SK-N-SH treated with all-trans-retinoic acid at 6 μM for 48 hours (cell line): ENCODE measurements at regions not wholly inside any gene's neighbourhood (a gene's known extent, or its start where the extent isn't known, plus 50 kb on each side); places are given as distances from the start of the nearest gene placed in this dataset.

ENCODE experiments used
- ATAC-seq: fragments of 200-7000 bp; cut with Tn5 transposase; 3 replicates; pipeline ENCODE4 v1.9.1; 2020; ENCODE audit warnings: mild to moderate bottlenecking, moderate library complexity
- ARNTL ChIP-seq: fragments of 450-650 bp; formaldehyde crosslinking; IDR thresholded peaks from 2 replicates; pipeline ENCODE4 v1.5.0; 2020; ENCODE audit warnings: low read depth, mild to moderate bottlenecking, moderate library complexity, borderline replicate concordance
- BACH2 ChIP-seq: fragments of 250-450 bp; sonication (Bioruptor Pico); IDR thresholded peaks from 2 replicates; pipeline ENCODE4 v1.9.0; 2021; ENCODE audit warnings: mild to moderate bottlenecking, borderline replicate concordance
- CREB5 ChIP-seq: fragments of 250-450 bp; sonication (Bioruptor Pico); IDR thresholded peaks from 2 replicates; pipeline ENCODE4 v1.5.1; 2020; ENCODE audit warnings: low read depth, mild to moderate bottlenecking, moderate library complexity
- CSDC2 ChIP-seq: fragments of 250-450 bp; sonication (Bioruptor Pico); IDR thresholded peaks from 2 replicates; pipeline ENCODE4 v1.5.0; 2020; ENCODE audit warnings: mild to moderate bottlenecking, moderate library complexity
- ESRRG ChIP-seq: fragments of 250-450 bp; sonication (Bioruptor Pico); IDR thresholded peaks from 2 replicates; pipeline ENCODE4 v1.6.1; 2021; ENCODE audit warnings: mild to moderate bottlenecking
- GLIS3 ChIP-seq: fragments of 250-450 bp; sonication (Bioruptor Pico); IDR thresholded peaks from 2 replicates; pipeline ENCODE4 v1.5.0; 2020; ENCODE audit warnings: mild to moderate bottlenecking, moderate library complexity
- ISL1 ChIP-seq: fragments of 250-450 bp; sonication (Bioruptor Pico); IDR thresholded peaks from 2 replicates; pipeline ENCODE4 v2.1.2; 2022; ENCODE audit warnings: mild to moderate bottlenecking, moderate library complexity
- PATZ1 ChIP-seq: fragments of 250-450 bp; sonication (Bioruptor Pico); IDR thresholded peaks from 2 replicates; pipeline ENCODE4 v1.8.0; 2020; ENCODE audit warnings: mild to moderate bottlenecking, moderate library complexity, borderline replicate concordance
- PPARA ChIP-seq: fragments of 250-450 bp; sonication (Bioruptor Pico); IDR thresholded peaks from 2 replicates; pipeline ENCODE4 v1.5.0; 2020; ENCODE audit warnings: mild to moderate bottlenecking, borderline replicate concordance
- RARB ChIP-seq: fragments of 250-450 bp; sonication (Bioruptor Pico); IDR thresholded peaks from 2 replicates; pipeline ENCODE4 v1.8.0; 2021; ENCODE audit warnings: mild to moderate bottlenecking, moderate library complexity
- SNAI2 ChIP-seq: fragments of 250-450 bp; sonication (Bioruptor Pico); IDR thresholded peaks from 2 replicates; pipeline ENCODE4 v1.5.0; 2020; ENCODE audit warnings: mild to moderate bottlenecking, moderate library complexity
- TCF4 ChIP-seq: fragments of 250-450 bp; sonication (Bioruptor Pico); IDR thresholded peaks from 2 replicates; pipeline ENCODE4 v1.8.0; 2021; ENCODE audit warnings: mild to moderate bottlenecking, moderate library complexity, borderline replicate concordance
- TOX ChIP-seq: fragments of 250-450 bp; sonication (Bioruptor Pico); IDR thresholded peaks from 2 replicates; pipeline ENCODE4 v1.8.0; 2021; ENCODE audit warnings: mild to moderate bottlenecking, moderate library complexity, borderline replicate concordance
- TSHZ2 ChIP-seq: fragments of 250-450 bp; sonication (Bioruptor Pico); IDR thresholded peaks from 2 replicates; pipeline ENCODE4 v1.5.0; 2020; ENCODE audit warnings: mild to moderate bottlenecking, moderate library complexity
- ZC3H10 ChIP-seq: fragments of 250-450 bp; sonication (Bioruptor Pico); IDR thresholded peaks from 2 replicates; pipeline ENCODE4 v1.5.1; 2021; ENCODE audit warnings: mild to moderate bottlenecking, moderate library complexity
- ZFP3 ChIP-seq: fragments of 250-450 bp; sonication (Bioruptor Pico); IDR thresholded peaks from 2 replicates; pipeline ENCODE4 v1.5.0; 2020; ENCODE audit warnings: mild to moderate bottlenecking, moderate library complexity
- ZFP30 ChIP-seq: fragments of 450-650 bp; formaldehyde crosslinking; IDR thresholded peaks from 2 replicates; pipeline ENCODE4 v1.5.0; 2022; ENCODE audit warnings: mild to moderate bottlenecking, moderate library complexity
- ZNF565 ChIP-seq: fragments of 450-650 bp; formaldehyde crosslinking; conservative IDR thresholded peaks from 2 replicates; pipeline ENCODE4 v1.5.0; 2020; ENCODE audit warnings: low read depth, mild to moderate bottlenecking, moderate library complexity
- ZNF70 ChIP-seq: fragments of 450-650 bp; formaldehyde crosslinking; IDR thresholded peaks from 2 replicates; pipeline ENCODE4 v1.5.0; 2020; ENCODE audit warnings: mild to moderate bottlenecking, moderate library complexity
- TF ChIP-seq, protein P1 (sequence below): fragments of 250-450 bp; sonication (Bioruptor Pico); IDR thresholded peaks from 2 replicates; pipeline ENCODE4 v1.8.0; 2021; ENCODE audit warnings: low read depth, mild to moderate bottlenecking, moderate library complexity, borderline replicate concordance

GRCh38 chr12:127619869-127620734 is 646.9 kb upstream of the TMEM132C start:
- no peak for TF ChIP-seq ZFP3
- TF ChIP-seq ZNF565 (CRISPR knock-in tag), result no peak
- no peak for TF ChIP-seq RARB (CRISPR knock-in tag)
- no peak for TF ChIP-seq ARNTL (CRISPR knock-in tag)
- no peak for TF ChIP-seq PPARA
- no peak for TF ChIP-seq PATZ1 (CRISPR knock-in tag)
- no peak for TF ChIP-seq TCF4 (CRISPR knock-in tag)
- TF ChIP-seq ZFP30 (CRISPR knock-in tag), result no peak
- no peak for TF ChIP-seq CSDC2 (CRISPR knock-in tag)
- TF ChIP-seq TOX (CRISPR knock-in tag), result no peak
- no peak for TF ChIP-seq GLIS3
- TF ChIP-seq CREB5 (CRISPR knock-in tag), result no peak
- no peak for TF ChIP-seq BACH2 (CRISPR knock-in tag)
- no peak for TF ChIP-seq ESRRG
- TF ChIP-seq, protein P1, sequence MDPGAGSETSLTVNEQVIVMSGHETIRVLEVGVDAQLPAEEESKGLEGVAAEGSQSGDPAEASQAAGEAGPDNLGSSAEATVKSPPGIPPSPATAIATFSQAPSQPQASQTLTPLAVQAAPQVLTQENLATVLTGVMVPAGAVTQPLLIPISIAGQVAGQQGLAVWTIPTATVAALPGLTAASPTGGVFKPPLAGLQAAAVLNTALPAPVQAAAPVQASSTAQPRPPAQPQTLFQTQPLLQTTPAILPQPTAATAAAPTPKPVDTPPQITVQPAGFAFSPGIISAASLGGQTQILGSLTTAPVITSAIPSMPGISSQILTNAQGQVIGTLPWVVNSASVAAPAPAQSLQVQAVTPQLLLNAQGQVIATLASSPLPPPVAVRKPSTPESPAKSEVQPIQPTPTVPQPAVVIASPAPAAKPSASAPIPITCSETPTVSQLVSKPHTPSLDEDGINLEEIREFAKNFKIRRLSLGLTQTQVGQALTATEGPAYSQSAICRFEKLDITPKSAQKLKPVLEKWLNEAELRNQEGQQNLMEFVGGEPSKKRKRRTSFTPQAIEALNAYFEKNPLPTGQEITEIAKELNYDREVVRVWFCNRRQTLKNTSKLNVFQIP, result no peak
- no peak for TF ChIP-seq ZNF70 (CRISPR knock-in tag)
- no peak for TF ChIP-seq ZC3H10 (CRISPR knock-in tag)
- no peak for TF ChIP-seq ISL1
- no peak for ATAC-seq

DNA sequence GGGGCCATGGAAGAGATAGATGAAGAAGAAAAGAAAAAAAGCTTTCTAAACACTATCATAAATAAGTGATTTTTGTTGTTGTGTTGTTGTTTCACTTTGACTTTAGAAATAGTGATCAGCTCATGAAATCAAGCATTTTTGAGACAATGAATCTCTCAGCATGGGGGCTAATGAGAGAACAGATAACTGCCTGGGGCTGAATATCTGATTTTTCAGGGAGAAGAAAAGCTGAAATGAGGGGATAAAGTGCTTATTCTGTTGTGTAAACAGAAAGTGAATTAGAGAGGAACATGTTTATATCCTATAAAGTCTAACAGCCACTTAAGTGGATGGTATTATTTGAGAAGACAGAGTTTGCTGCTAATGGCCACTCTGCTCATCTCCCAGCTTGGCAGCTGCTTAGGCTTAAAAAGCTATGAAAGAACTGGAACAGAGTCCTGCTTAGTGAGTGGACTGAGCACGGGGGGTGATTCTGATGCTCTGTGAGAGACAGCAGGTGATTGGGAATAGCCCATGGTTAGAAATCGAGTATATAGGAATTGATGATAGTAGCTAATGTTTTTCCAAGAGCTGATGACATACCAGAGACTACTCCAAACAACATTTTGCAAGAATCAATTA is 646.1 kb upstream of the TMEM132C start:
- ATAC-seq, result no peak
- TF ChIP-seq TCF4 (CRISPR knock-in tag) (no peak), ESRRG (no peak), TSHZ2 (CRISPR knock-in tag) (no peak), PATZ1 (CRISPR knock-in tag) (no peak), PPARA (no peak), CSDC2 (CRISPR knock-in tag) (no peak), ZC3H10 (CRISPR knock-in tag) (no peak), ZFP30 (CRISPR knock-in tag) (no peak), ZNF565 (CRISPR knock-in tag) (no peak)

- ATAC-seq, result no peak
- TF ChIP-seq ZC3H10 (CRISPR knock-in tag) (no peak), ESRRG (no peak), BACH2 (CRISPR knock-in tag) (no peak), PPARA (no peak), CREB5 (CRISPR knock-in tag) (no peak), SNAI2 (CRISPR knock-in tag) (no peak), CSDC2 (CRISPR knock-in tag) (no peak), ARNTL (CRISPR knock-in tag) (no peak), GLIS3 (no peak), TOX (CRISPR knock-in tag) (no peak)
- TF ChIP-seq, protein P1, result no peak
These were observed 645.6 kb upstream of the TMEM132C start for GRCh38 chr12:127621366-127621765.
